Endothelial cell of hepatic sinusoid (primary cell): ENCODE measurements at regions not wholly inside any gene's neighbourhood (a gene's known extent, or its start where the extent isn't known, plus 50 kb on each side); places are given as distances from the start of the nearest gene placed in this dataset.
"Not testable (repeated sequence)": the region's sequence is repeated elsewhere in the genome, so short reads cannot be mapped to it uniquely, and the experiment has no call there.

ENCODE experiments used
- in situ Hi-C: cut with HindIII; loops from 2 replicates; pipeline ENCODE4 v1.10.0; 2017; ENCODE audit warnings: low sequenced_read_pairs

- in situ Hi-C loops = no loop called here
Measured at GRCh38 chr10:28190196-28190595, 112.7 kb downstream of the MPP7 start.

DNA sequence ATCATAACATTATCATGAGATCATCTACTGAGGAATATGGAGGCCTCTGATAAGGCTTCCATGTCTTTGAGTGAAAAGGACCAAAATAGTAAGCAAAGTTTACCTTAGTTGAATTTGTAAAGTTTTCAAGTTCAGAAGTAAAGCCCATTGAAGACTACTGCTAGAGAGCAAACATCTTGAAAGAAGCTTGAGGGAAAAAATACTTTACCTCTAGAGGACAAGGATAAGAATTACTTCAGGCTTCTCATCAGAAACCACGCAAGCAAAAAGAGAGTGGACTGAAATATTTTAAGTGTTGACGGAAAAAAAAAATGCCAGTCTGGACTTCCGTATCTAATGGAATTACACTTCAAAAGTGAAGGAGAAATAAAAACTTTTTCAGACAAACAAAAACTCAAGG, 114.3 kb downstream of the MPP7 start:
- in situ Hi-C loops = no loop called here

DNA sequence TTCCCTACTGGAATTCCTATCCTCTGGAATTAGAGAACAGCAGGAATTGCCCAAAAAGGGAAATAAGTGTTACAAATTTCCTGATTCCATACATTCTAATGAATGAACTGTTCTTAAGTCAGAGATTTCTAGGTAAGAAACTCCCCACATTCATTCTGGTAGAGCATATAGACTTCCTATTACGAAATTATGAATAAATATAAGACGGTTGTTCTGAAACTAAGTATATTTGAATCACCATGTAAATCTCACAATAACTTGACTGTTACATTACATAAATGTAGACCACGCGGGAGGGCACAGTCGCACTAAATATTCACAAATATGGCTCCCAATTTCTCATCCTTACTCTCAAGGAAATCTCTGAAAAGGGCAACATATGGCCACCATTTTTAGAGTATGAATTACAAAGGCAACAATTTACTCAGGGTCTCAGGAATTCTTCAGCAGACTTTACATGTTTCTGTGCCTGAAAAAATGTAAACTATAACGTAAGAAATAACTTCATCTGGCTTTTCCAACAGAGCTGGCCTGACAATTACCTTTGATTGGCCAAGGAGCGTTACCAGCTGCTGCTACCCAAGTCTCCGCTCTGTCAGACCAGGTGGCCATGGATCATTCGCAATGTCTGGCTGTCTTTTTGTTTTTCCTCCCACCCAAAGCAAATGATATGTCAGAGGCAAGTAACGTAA, 115.8 kb downstream of the MPP7 start:
- in situ Hi-C loops = no loop called here

GRCh38 chr10:28186461-28186860, 116.4 kb downstream of the MPP7 start:
- in situ Hi-C loops = no loop called here

DNA sequence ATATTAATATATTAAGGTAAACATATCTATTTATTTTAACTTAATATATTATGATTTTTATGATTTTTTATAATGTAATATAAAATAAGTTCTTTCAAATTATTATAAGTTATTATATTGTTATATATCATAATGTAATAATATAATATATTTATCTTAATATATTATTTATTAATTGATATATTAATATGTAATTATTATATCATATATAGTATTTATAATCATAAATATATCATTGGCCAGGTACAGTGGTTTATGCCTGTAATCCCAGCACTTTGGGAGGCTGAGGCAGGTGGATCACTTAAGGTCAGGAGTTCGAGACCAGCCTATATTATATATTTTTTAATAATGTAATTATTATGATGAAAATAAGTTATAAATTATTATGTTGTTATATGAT, 118.1 kb downstream of the MPP7 start:
- in situ Hi-C loops = no loop called here

- in situ Hi-C loops = no loop called here
Measured at GRCh38 chr10:28181478-28182096, 121.3 kb downstream of the MPP7 start.

GRCh38 chr10:28180654-28181053, 122.2 kb downstream of the MPP7 start:
- in situ Hi-C loops = no loop called here

GRCh38 chr10:28179743-28180099, 123.1 kb downstream of the MPP7 start:
- in situ Hi-C loops = no loop called here

DNA sequence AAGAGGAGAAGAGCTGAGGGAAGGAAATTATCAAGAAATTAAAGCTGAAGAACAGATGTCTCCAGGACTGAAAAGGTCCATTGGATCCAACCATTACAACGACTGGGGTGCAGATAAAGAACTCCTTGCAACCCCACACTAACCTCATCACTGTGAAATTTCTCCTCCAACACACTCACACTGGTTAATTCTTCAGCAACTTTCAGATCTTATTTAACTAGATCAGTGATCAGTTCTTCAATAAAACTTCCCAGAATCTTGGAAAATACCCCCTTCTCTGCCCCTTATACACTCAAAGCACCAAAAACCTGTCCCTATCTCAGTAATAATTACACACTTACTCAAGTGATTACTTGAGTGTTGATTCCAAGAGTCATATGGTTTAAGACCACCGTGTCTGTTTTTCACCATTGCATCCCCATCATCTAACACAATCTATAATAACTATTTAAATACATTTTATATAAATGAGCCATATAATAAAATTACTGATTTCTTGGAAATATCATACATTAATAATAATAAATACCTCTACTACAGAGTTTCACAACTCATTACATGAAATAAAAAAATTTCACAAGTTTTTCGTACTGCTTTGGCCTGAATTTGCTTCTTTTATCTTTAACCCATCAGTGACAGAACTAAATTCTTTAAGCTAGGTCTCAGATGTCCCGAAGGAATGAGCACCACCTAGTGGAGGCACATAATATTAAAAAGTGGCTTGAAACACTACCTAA, 123.7 kb downstream of the MPP7 start:
- in situ Hi-C loops = no loop called here

GRCh38 chr10:28177944-28178637, 124.8 kb downstream of the MPP7 start:
- in situ Hi-C loops = no loop called here

DNA sequence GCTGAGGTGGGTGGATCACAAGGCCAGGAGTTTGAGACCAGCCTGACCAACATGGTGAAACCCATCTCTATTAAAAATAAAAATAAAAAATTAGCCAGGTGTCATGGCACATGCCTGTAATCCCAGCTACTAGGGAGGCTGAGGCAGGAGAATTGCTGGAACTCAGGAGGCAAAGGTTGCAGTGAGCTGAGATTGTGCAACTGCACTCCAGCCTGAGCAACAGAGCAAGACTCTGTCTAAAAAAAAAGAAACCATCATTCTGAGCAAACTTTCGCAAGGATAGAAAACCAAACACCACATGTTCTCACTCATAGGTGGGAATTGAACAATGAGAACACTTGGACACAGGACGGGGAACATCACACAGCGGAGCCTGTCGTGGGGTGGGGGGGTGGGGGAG, 126.4 kb downstream of the MPP7 start:
- in situ Hi-C loops = not testable (repeated sequence)

- in situ Hi-C loops = no loop called here
Measured at GRCh38 chr10:28172223-28172610, 130.6 kb downstream of the MPP7 start.

- in situ Hi-C loops = no loop called here
Measured at GRCh38 chr10:28171468-28172222, 131.2 kb downstream of the MPP7 start.

DNA sequence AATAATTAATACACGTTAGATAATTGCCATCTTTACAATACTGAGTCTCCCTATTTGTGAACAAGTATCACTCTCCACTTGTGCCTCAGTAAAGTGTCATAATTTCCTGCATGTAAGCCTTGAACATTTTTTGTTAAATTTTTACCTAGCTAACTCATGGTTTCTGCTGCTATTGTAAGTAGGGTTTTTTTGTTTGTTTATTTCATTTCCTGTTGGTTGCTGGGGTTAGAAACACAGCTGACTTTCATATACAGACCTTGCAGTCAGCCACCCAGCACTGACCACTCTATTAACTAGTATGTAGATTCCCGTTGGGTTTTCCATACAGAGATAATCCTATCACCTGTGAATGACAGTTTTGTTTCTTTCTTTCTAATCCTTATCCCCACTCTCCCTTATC, 133.3 kb downstream of the MPP7 start:
- in situ Hi-C loops = no loop called here

DNA sequence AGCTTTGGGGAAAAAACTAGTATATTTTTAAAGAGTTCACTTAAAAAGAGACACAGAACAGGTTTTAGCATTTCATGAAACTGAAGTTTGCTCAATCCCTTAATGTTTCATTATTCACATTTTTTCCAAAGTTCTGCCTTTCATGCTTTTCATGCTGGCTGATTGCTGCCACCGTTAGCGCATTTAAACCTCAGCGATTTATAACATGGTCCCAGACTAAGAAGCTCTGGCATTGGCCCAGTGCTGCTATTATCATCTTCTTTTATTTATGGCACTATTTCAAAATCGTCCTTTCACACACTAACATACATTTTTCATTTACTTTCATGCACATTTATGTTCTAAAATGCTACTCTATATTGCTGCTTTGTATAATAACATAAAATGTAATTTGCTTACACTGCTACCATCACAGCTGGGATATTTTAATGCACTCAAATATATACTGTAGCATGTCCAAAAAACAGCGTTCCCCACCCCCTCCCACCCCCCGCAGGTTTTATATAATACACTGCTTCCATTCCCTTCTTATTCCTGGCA, 141.9 kb downstream of the MPP7 start:
- in situ Hi-C loops = no loop called here

DNA sequence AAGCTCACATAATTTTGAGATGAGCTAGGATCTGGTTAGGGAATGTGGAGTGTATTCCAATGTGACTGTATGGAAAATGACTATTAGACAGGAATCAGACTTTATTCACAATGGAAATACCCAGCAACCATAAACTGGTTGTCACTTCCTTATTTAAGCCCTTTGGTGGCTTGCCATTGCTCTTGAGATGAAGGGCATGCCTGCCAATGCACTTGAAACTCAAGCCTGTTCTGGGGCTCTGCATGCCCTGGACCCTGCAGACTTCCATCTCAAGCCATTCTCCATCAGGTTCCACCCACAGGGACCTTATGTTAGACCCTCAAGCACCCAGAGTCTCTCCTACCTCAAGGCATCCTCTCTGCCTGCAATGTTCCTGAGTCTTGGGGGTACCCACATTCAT, 145.5 kb downstream of the MPP7 start:
- in situ Hi-C loops = no loop called here

DNA sequence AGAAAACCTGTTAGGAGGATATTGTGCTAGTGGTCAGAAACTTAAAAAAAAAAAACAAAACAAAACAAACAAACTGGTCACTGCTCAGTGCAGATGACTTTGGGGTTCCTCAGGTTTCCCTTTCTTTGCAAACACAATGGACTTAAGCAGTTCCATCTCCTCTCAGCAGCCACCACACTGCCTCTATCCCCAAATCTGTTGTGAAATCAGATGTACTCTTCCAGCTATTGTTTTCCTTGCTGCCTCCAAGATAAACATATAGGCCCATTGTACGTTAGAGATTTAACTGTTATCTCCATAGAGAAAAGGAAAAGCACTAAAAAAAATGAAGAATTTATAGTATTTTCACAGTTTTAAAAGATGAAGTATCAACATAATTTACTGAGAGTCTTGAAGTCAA, 147.1 kb downstream of the MPP7 start:
- in situ Hi-C loops = no loop called here

DNA sequence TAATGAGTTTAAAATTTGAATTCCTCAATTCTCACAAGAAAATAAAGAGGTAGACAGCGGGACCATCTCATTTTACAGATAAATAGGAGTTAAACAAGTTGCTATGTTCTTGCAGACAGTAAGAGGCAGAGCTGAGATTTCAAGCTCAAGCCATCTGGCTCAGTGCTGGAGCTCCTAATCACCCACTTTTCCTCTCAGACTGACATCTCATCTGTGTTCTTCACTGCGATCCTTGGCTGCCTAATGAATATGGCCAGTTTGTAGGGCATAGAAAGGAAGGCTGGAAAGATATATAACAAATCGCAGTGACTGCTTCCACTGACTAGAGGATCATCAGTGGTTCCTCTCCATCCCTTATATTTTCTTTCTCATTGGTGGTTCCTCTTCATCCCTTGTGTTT, 151.2 kb downstream of the MPP7 start:
- in situ Hi-C loops = no loop called here

DNA sequence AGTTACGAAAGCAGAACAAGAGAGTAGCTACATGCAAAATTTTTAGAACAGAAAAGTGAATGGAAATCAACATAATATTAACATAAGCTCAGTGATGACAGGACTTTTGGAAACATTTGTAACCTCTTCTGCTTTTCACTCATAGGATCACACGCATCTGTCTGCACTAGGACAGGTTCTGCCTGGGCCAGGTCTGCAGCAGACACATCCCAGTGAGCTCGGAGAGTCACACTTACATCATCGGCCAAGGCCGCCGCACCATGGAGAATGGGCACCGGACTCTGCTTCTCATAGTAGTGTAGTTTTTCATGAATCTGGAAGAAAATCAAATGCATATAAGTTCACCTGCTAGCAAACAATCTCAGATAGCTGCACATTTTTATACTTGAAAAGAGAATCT, 150.9 kb upstream of the ODAD2 start:
- in situ Hi-C loops = no loop called here

- in situ Hi-C loops = no loop called here
Measured at GRCh38 chr10:28147706-28148105, 148.8 kb upstream of the ODAD2 start.

GRCh38 chr10:28139138-28139537, 140.3 kb upstream of the ODAD2 start:
- in situ Hi-C loops = no loop called here
